H1 (cell line): ENCODE measurements at regions not wholly inside any gene's neighbourhood (a gene's known extent, or its start where the extent isn't known, plus 50 kb on each side); places are given as distances from the start of the nearest gene placed in this dataset.

Source experiments
- CTCF ChIA-PET: fragments of 300-600 bp; sonication (Branson Sonifier 250); formaldehyde crosslinking; loops from one replicate; lab custom pipeline; 2021; ENCODE audit not compliant: partially characterized antibody; lab: Charles Lee
- POLR2A ChIA-PET: fragments of 300-600 bp; sonication (Branson Sonifier 250); formaldehyde crosslinking; loops from one replicate; lab custom pipeline; 2021; ENCODE audit warnings: inconsistent platforms; ENCODE audit not compliant: partially characterized antibody; lab: Charles Lee
- DNase-seq, 2 experiments: peaks; one replicate each; pipeline versions ENCODE4 v3.0.0 to v3.0.0-alpha.2; 2010 to 2022; ENCODE audit warnings: low spot score in 2 of 2, low read depth in 1 of 2, mixed read lengths in 1 of 2
- FAIRE-seq: peaks from 2 replicates; lab custom pipeline; 2011; peaks lifted over from hg19 to GRCh38; lab: Jason Lieb, UNC
- H2AFZ ChIP-seq: 2 replicates; pipeline ENCODE4 v1.8.1; 2012; ENCODE audit warnings: low read length, inconsistent platforms
- H2AK5ac ChIP-seq: 2 replicates; pipeline ENCODE4 v1.6.1; 2013; ENCODE audit warnings: low read depth, low read length
- H2BK120ac ChIP-seq: replicated peaks from 2 replicates; pipeline ENCODE3; 2013; ENCODE audit warnings: low read depth, low read length, inconsistent platforms
- H2BK12ac ChIP-seq: 2 replicates; pipeline ENCODE4 v1.6.1; 2013; ENCODE audit warnings: low read depth, low read length
- H2BK15ac ChIP-seq: 2 replicates; pipeline ENCODE4 v1.6.1; 2013; ENCODE audit warnings: low read length
- H2BK20ac ChIP-seq: 2 replicates; pipeline ENCODE4 v1.6.1; 2013; ENCODE audit warnings: low read length
- H2BK5ac ChIP-seq: 2 replicates; pipeline ENCODE4 v1.6.1; 2013; ENCODE audit warnings: low read depth, low read length
- H3K14ac ChIP-seq: 2 replicates; pipeline ENCODE4 v1.6.1; 2013; ENCODE audit warnings: inconsistent platforms; ENCODE audit not compliant: insufficient read length
- H3K18ac ChIP-seq: 2 replicates; pipeline ENCODE4 v1.6.1; 2013; ENCODE audit warnings: low read length; ENCODE audit errors: extremely low read depth
- H3K23ac ChIP-seq: 2 replicates; pipeline ENCODE4 v1.6.1; 2013; ENCODE audit warnings: inconsistent platforms; ENCODE audit not compliant: insufficient read length
- H3K23me2 ChIP-seq: 2 replicates; pipeline ENCODE4 v1.6.1; 2013; ENCODE audit warnings: low read depth, low read length
- H3K27ac ChIP-seq: 2 replicates; pipeline ENCODE4 v1.6.1; 2011; ENCODE audit warnings: low read depth, low read length, inconsistent platforms
- H3K27me3 ChIP-seq, 4 experiments: replicated peaks in 1 of 4; 1 replicate in 1 of 4; 2 replicates in 3 of 4; pipeline versions ENCODE4 v1.6.1 to v1.8.1; 2011 to 2013; ENCODE audit warnings: low read length in 3 of 4, mild to moderate bottlenecking in 3 of 4, inconsistent platforms in 2 of 4, mixed read lengths in 2 of 4, moderate library complexity in 1 of 4; ENCODE audit not compliant: control insufficient read depth in 3 of 4, insufficient read depth in 3 of 4; ENCODE audit errors: extremely low read depth in 1 of 4
- H3K36me3 ChIP-seq, 4 experiments: 2 replicates each; pipeline versions ENCODE4 v1.6.1 to v1.8.1; 2011 to 2013; ENCODE audit warnings: mild to moderate bottlenecking in 4 of 4, low read length in 3 of 4, moderate library complexity in 2 of 4, control low read depth in 1 of 4, inconsistent platforms in 1 of 4; ENCODE audit not compliant: insufficient read depth in 4 of 4, control insufficient read depth in 2 of 4
- H3K4ac ChIP-seq: replicated peaks from 2 replicates; pipeline ENCODE3; 2013; ENCODE audit warnings: low read length, low read depth, mixed read lengths, inconsistent platforms; ENCODE audit not compliant: insufficient read length
- H3K4me1 ChIP-seq, 4 experiments: replicated peaks in 1 of 4; 1 replicate in 1 of 4; 2 replicates in 3 of 4; pipeline versions ENCODE4 v1.6.1 to v1.8.1; 2011 to 2013; ENCODE audit warnings: low read length in 3 of 4, inconsistent platforms in 2 of 4, mixed read lengths in 1 of 4; ENCODE audit not compliant: insufficient read depth in 4 of 4, control insufficient read depth in 3 of 4
- H3K4me2 ChIP-seq, 2 experiments: 2 replicates each; pipeline versions ENCODE4 v1.6.1 to v1.8.1; 2011 to 2013; ENCODE audit warnings: low read depth in 2 of 2, low read length in 2 of 2, control low read depth in 1 of 2, inconsistent platforms in 1 of 2, mild to moderate bottlenecking in 1 of 2; ENCODE audit not compliant: insufficient read depth in 1 of 2
- H3K4me3 ChIP-seq, 4 experiments: fragments of 200-600, 300-600 bp in 1 of 4; sonication (generic), shearing (Covaris generic), sonication (Bioruptor Twin) in 1 of 4; 2 replicates each; pipeline versions ENCODE4 v1.5.1 to v1.8.1; 2011 to 2016; ENCODE audit warnings: low read length in 4 of 4, low read depth in 3 of 4, control low read depth in 2 of 4, inconsistent platforms in 2 of 4, mild to moderate bottlenecking in 2 of 4, mixed read lengths in 1 of 4, moderate library complexity in 1 of 4; ENCODE audit not compliant: insufficient read depth in 2 of 4; ENCODE audit errors: extremely low read depth in 1 of 4
- H3K56ac ChIP-seq: replicated peaks from 2 replicates; pipeline ENCODE3; 2013; ENCODE audit warnings: low read depth, mild to moderate bottlenecking, mixed read lengths, low read length, inconsistent platforms; ENCODE audit not compliant: insufficient read length
- H3K79me1 ChIP-seq: 2 replicates; pipeline ENCODE4 v1.6.1; 2013; ENCODE audit warnings: low read depth, low read length, control low read depth
- H3K79me2 ChIP-seq, 2 experiments: 2 replicates each; pipeline versions ENCODE4 v1.6.1 to v1.8.1; 2012 to 2013; ENCODE audit warnings: low read length in 2 of 2, mild to moderate bottlenecking in 2 of 2, inconsistent platforms in 1 of 2; ENCODE audit not compliant: insufficient read depth in 2 of 2, control insufficient read depth in 1 of 2
- H3K9ac ChIP-seq, 4 experiments: replicated peaks in 1 of 4; 1 replicate in 1 of 4; 2 replicates in 3 of 4; pipeline versions ENCODE4 v1.6.1 to v1.8.1; 2011 to 2013; ENCODE audit warnings: low read depth in 3 of 4, low read length in 3 of 4, control low read depth in 2 of 4, mild to moderate bottlenecking in 2 of 4, moderate library complexity in 2 of 4, inconsistent platforms in 1 of 4; ENCODE audit errors: extremely low read depth in 1 of 4
- H3K9me3 ChIP-seq, 2 experiments: 2 replicates each; pipeline versions ENCODE4 v1.6.1 to v1.8.1; 2012 to 2013; ENCODE audit warnings: mild to moderate bottlenecking in 2 of 2, moderate library complexity in 2 of 2, control low read depth in 1 of 2, inconsistent platforms in 1 of 2, low read depth in 1 of 2, low read length in 1 of 2, mixed read lengths in 1 of 2; ENCODE audit not compliant: insufficient read depth in 2 of 2
- H4K20me1 ChIP-seq, 2 experiments: replicated peaks in 1 of 2; 2 replicates each; pipeline versions ENCODE3 to v1.8.1; 2011 to 2013; ENCODE audit warnings: inconsistent platforms in 2 of 2, low read length in 2 of 2, mild to moderate bottlenecking in 1 of 2; ENCODE audit not compliant: insufficient read depth in 2 of 2, control insufficient read depth in 1 of 2
- H4K5ac ChIP-seq: 2 replicates; pipeline ENCODE4 v1.6.1; 2013; ENCODE audit warnings: low read length, low read depth, mixed read lengths, inconsistent platforms; ENCODE audit not compliant: insufficient read length
- H4K8ac ChIP-seq: 2 replicates; pipeline ENCODE4 v1.8.0; 2013; ENCODE audit warnings: mild to moderate bottlenecking, moderate library complexity, low read length, inconsistent platforms; ENCODE audit not compliant: insufficient read depth; ENCODE audit errors: extremely low read depth
- H4K91ac ChIP-seq: replicated peaks from 2 replicates; pipeline ENCODE3; 2013; ENCODE audit warnings: low read length, mixed read lengths, inconsistent platforms; ENCODE audit not compliant: insufficient read length
- CEBPB ChIP-seq: IDR thresholded peaks from 2 replicates; pipeline ENCODE4 v1.6.1; 2012; ENCODE audit warnings: low read depth, low read length
- CTCF ChIP-seq, 3 experiments: IDR thresholded peaks; 1 replicate in 2 of 3; 2 replicates in 1 of 3; pipeline versions ENCODE4 v1.5.1 to v1.6.1; 2011; ENCODE audit warnings: low read length in 3 of 3, mild to moderate bottlenecking in 3 of 3, inconsistent platforms in 2 of 3, low read depth in 1 of 3, moderate library complexity in 1 of 3; ENCODE audit not compliant: insufficient read depth in 1 of 3; ENCODE audit errors: control extremely low read depth in 1 of 3
- FOSL1 ChIP-seq: IDR thresholded peaks from 2 replicates; pipeline ENCODE4 v1.6.1; 2011; ENCODE audit warnings: mild to moderate bottlenecking, low read depth, low read length, moderate library complexity; ENCODE audit not compliant: insufficient read depth
- GABPA ChIP-seq: IDR thresholded peaks from 2 replicates; pipeline ENCODE4 v1.6.1; 2011; ENCODE audit warnings: mild to moderate bottlenecking, low read length, moderate library complexity, borderline replicate concordance; ENCODE audit not compliant: insufficient read depth
- GTF2F1 ChIP-seq: IDR thresholded peaks from 2 replicates; pipeline ENCODE4 v1.6.1; 2012; ENCODE audit warnings: low read depth, low read length, improper control_type of control experiment, borderline replicate concordance
- KDM4A ChIP-seq: IDR thresholded peaks from one replicate; pipeline ENCODE4 v1.7.1; 2012; ENCODE audit warnings: low read depth, mild to moderate bottlenecking, moderate library complexity, low read length, inconsistent platforms; ENCODE audit not compliant: severe bottlenecking
- KDM5A ChIP-seq: fragments of 200-600 bp; IDR thresholded peaks from 2 replicates; pipeline ENCODE4 v1.7.1; 2012; ENCODE audit warnings: mild to moderate bottlenecking, low read length, inconsistent platforms, mixed read lengths
- MAFK ChIP-seq: IDR thresholded peaks from 2 replicates; pipeline ENCODE4 v1.6.1; 2012; ENCODE audit warnings: low read depth, mild to moderate bottlenecking, improper control_type of control experiment, low read length
- POLR2AphosphoS5 ChIP-seq: IDR thresholded peaks from 2 replicates; pipeline ENCODE4 v1.6.1; 2011; ENCODE audit warnings: low read depth, low read length
- RXRA ChIP-seq: IDR thresholded peaks from 2 replicates; pipeline ENCODE4 v1.6.1; 2011; ENCODE audit warnings: low read depth, mild to moderate bottlenecking, low read length, moderate library complexity; ENCODE audit not compliant: insufficient read depth
- SUZ12 ChIP-seq: fragments of 200-600 bp; sonication (generic); IDR thresholded peaks from 2 replicates; pipeline ENCODE4 v1.6.1; 2012; ENCODE audit warnings: mild to moderate bottlenecking, inconsistent platforms, low read length, moderate library complexity, mixed read lengths
- TAF1 ChIP-seq: IDR thresholded peaks from 2 replicates; pipeline ENCODE4 v1.6.1; 2011; ENCODE audit warnings: mild to moderate bottlenecking, low read depth, low read length
- TEAD4 ChIP-seq: IDR thresholded peaks from 2 replicates; pipeline ENCODE4 v1.6.1; 2012; ENCODE audit warnings: low read depth, low read length, inconsistent platforms, mixed read lengths
- WGBS, 2 experiments: shearing (Covaris generic) in 1 of 2; methylation state at CpG; one replicate each; pipeline versions ENCODE4 v1.1.6 to v1.1.7; 2013 to 2015; ENCODE audit warnings: low lambda C conversion rate in 2 of 2, mixed read lengths in 2 of 2, inconsistent platforms in 1 of 2, low coverage in 1 of 2, missing lambda C conversion rate in 1 of 2; ENCODE audit not compliant: insufficient replicate concordance in 2 of 2, insufficient coverage in 1 of 2, insufficient read length in 1 of 2; ENCODE audit errors: extremely low coverage in 1 of 2, missing lambda C conversion rate in 1 of 2; 5-methylcytosine and 5-hydroxymethylcytosine counted together

DNA sequence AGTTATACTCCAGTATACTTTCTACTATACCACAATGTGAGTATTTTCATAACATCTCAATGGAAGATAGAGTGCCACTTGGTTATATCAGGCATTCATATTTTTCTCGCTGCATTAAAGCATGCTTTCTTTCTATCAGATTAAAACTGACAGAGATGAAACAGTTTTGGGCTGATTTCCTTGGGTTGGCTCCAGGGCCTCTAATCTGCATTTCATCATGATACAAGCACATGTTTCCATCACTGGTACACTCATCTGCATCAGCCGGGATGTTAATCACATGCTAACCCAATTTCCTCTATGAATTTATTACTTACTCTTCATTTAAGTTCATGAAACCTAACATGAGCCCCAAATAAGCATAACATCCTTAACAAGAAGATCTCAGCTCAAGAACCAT is 289.0 kb upstream of the DAB1 start:
- H3K9ac ChIP-seq, result no peak overlapping the region
- no peak overlapping the region for H3K23ac ChIP-seq
- peaks cover 3 to 5% (median 4%) of the 10 kb centered on the region in 4 experiments; a peak in 4 of 7 replicates for H3K4me1 ChIP-seq
- H3K79me2 ChIP-seq, result no peaks in the 10 kb centered on the region
- no peak overlapping the region for H3K14ac ChIP-seq
- H2AK5ac ChIP-seq, result no peak overlapping the region
- no peaks in the 10 kb centered on the region for H3K36me3 ChIP-seq
- H3K9me3 ChIP-seq, result no peaks in the 10 kb centered on the region
- H2BK20ac ChIP-seq, result no peak overlapping the region
- DNase-seq (no peak), FAIRE-seq (no peak)
- no peak overlapping the region for H3K4me2 ChIP-seq
- H2BK5ac ChIP-seq, result no peak overlapping the region
- no peak overlapping the region for H3K4ac ChIP-seq
- H4K20me1 ChIP-seq, result no peaks in the 10 kb centered on the region
- no peak overlapping the region for H2BK15ac ChIP-seq
- no peaks in the 10 kb centered on the region for H3K79me1 ChIP-seq
- 97% methylated on average over 2 of the region's 2 CpGs; no CpG with 5 or more reads in 1 of the 2 experiments for WGBS, 2 experiments
- H4K91ac ChIP-seq, result no peak overlapping the region
- H3K23me2 ChIP-seq, result no peaks in the 10 kb centered on the region; the same call in 1 of the 2 replicates
- no peak overlapping the region for H4K8ac ChIP-seq
- no peaks in the 10 kb centered on the region for H3K27me3 ChIP-seq
- no peak overlapping the region for H3K27ac ChIP-seq
- H4K5ac ChIP-seq, result no peak overlapping the region
- H3K18ac ChIP-seq, result no peak overlapping the region
- H2BK12ac ChIP-seq, result no peak overlapping the region
- POLR2A ChIA-PET, result no interaction called here
- H2BK120ac ChIP-seq, result no peak overlapping the region
- no peak overlapping the region for H3K56ac ChIP-seq
- H3K4me3 ChIP-seq, result no peak overlapping the region
- CTCF ChIA-PET, result interaction anchor here (1.2 to 1.4 kb wide), 2 partner anchors 11 to 17 kb away, joined by 3 read pairs; no protein-coding TSS in a partner anchor
- no peak overlapping the region for H2AFZ ChIP-seq
- TF ChIP-seq CEBPB (no peak), KDM5A (no peak), TEAD4 (no peak), MAFK (no peak), TAF1 (no peak), KDM4A (no peak), FOSL1 (no peak), POLR2AphosphoS5 (no peak), SUZ12 (no peak), CTCF (IDR thresholded peaks at IDR 0.05; ENCODE audit: control extremely low read depth in 1 of 3, insufficient read depth in 1 of 3, low read depth in 1 of 3, low read length in 3 of 3) (no peak), RXRA (no peak), GABPA (no peak), GTF2F1 (no peak)
